Peyer's patch (tissue), 4 donors: ENCODE measurements at regions not wholly inside any gene's neighbourhood (a gene's known extent, or its start where the extent isn't known, plus 50 kb on each side); places are given as distances from the start of the nearest gene placed in this dataset.
A peak's percentile ranks its signal among the peaks of the same experiment; 100 is the strongest.
"Not testable (repeated sequence)": the region's sequence is repeated elsewhere in the genome, so short reads cannot be mapped to it uniquely, and the experiment has no call there.

Experiments used
- DNase-seq, 3 donors: peaks; one replicate each; pipeline ENCODE4 v3.0.0-alpha.2; 2017 to 2019
- H3K27ac ChIP-seq, 4 donors: fragments of 200-600 bp; sonication (generic); one replicate each; pipeline ENCODE4 v1.5.1; 2016 to 2019
- H3K27me3 ChIP-seq, 2 donors: fragments of 200-600 bp; sonication (generic); one replicate each; pipeline ENCODE4 v1.5.1; 2019
- H3K36me3 ChIP-seq, 3 donors: fragments of 200-600 bp; sonication (generic); one replicate each; pipeline ENCODE4 v1.5.1; 2016 to 2019
- H3K4me1 ChIP-seq, 4 donors: fragments of 200-600 bp; sonication (generic); one replicate each; pipeline ENCODE4 v1.5.1; 2016 to 2019
- H3K4me3 ChIP-seq, 4 donors: fragments of 200-600 bp; sonication (generic); 1 replicate in 3 of 4; 2 replicates in 1 of 4; pipeline ENCODE4 v1.5.1; 2016 to 2019; ENCODE audit warnings: mild to moderate bottlenecking in 1 of 4
- H3K9me3 ChIP-seq, 4 donors: fragments of 200-600 bp; sonication (generic); one replicate each; pipeline ENCODE4 v1.5.1; 2016 to 2019; ENCODE audit warnings: mild to moderate bottlenecking in 1 of 4
- POLR2A ChIP-seq, 2 donors: fragments of 450-650 bp; IDR thresholded peaks; one replicate each; pipeline ENCODE4 v1.5.1; 2017; ENCODE audit warnings: antibody characterized with exemption in 2 of 2, mild to moderate bottlenecking in 2 of 2, moderate library complexity in 2 of 2
- TF ChIP-seq, protein P1 (sequence below), 6 experiments: fragments of 450-650 bp in 4 of 6; fragments of 200-600 bp in 2 of 6; sonication (generic) in 1 of 6; IDR thresholded peaks; one replicate each; pipeline ENCODE4 v1.5.1; 2017 to 2019; ENCODE audit warnings: antibody characterized with exemption in 6 of 6, mild to moderate bottlenecking in 3 of 6, moderate library complexity in 1 of 6

DNA sequence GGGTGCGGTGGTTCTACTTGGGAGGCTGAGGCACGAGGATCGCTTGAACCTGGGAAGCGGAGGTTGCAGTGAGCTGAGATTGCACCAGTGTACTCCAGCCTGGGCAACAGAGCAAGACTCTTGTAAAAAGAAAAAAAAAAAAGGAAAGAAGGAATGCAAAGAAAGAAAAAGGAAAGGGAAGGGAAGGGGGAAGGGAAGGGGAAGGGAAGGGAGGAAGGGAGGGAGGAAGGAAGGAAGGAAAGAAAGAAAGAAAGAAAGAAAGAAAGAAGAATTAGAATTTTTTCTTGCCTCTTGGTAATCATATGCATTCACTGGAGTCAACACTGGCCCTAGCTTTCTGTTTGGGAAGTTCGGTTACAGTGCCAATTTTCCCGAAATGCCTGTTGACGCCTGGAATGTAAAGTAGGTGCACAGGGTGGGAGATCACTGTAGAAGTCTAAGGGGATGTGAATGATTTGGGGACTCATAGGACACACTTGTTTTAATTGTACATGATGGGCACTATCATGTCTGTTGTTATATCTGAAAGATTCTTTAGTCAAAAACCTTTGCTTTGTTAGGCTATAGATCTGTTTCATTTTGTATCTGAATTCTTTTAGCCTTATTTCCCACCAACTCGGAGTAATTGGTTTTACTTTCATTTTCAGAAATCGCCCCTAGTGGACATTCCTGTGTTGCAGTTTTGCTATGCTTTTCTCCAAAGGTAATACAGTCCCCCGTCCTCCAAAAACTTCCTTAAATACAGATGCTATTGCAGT, 59.8 kb upstream of the MORC3 start:
- peak overlapping the region; percentile 61 to 84 (median 72) for H3K27ac ChIP-seq
- peak in 2 of 3 donors; percentile 54 to 73 for DNase-seq
- H3K4me3 ChIP-seq, result peak overlapping the region; percentile 26 to 51 (median 38)
- H3K4me1 ChIP-seq, result peaks cover 0 to 9% (median 5%) of the 10 kb centered on the region in 4 donors
- no peak for TF ChIP-seq POLR2A (IDR thresholded peaks at IDR 0.05)
- TF ChIP-seq, protein P1, sequence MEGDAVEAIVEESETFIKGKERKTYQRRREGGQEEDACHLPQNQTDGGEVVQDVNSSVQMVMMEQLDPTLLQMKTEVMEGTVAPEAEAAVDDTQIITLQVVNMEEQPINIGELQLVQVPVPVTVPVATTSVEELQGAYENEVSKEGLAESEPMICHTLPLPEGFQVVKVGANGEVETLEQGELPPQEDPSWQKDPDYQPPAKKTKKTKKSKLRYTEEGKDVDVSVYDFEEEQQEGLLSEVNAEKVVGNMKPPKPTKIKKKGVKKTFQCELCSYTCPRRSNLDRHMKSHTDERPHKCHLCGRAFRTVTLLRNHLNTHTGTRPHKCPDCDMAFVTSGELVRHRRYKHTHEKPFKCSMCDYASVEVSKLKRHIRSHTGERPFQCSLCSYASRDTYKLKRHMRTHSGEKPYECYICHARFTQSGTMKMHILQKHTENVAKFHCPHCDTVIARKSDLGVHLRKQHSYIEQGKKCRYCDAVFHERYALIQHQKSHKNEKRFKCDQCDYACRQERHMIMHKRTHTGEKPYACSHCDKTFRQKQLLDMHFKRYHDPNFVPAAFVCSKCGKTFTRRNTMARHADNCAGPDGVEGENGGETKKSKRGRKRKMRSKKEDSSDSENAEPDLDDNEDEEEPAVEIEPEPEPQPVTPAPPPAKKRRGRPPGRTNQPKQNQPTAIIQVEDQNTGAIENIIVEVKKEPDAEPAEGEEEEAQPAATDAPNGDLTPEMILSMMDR (IDR thresholded peaks at IDR 0.05), result peak; percentile 78 to 99 (median 88)
- peaks cover 0 to 45% (median 0%) of the 10 kb centered on the region in 3 donors for H3K36me3 ChIP-seq
- no peaks in the 10 kb centered on the region for H3K27me3 ChIP-seq
- H3K9me3 ChIP-seq, result no peaks in the 10 kb centered on the region

DNA sequence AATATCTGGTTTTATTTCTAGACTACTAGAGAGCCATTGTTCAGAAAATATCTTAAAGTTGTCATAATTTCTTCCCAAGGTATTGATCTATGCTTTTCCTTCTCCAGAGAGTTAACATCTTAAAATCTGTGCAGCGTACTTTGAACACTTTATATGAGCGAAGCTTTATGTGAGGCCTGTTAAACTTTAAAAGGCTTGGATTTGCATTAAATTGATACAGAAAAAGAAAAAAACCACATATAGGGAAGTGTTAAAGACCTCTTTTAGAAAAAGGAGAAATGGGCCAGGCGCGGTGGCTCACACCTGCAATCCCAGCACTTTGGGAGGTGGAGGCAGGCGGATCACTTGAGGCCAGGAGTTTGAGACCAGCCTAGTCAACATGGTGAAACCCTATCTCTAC, 59.2 kb upstream of the MORC3 start:
- TF ChIP-seq POLR2A (IDR thresholded peaks at IDR 0.05), result no peak
- TF ChIP-seq, protein P1 (IDR thresholded peaks at IDR 0.05), result no peak
- H3K36me3 ChIP-seq, result peaks cover 0 to 47% (median 0%) of the 10 kb centered on the region in 3 donors
- H3K4me3 ChIP-seq, result peak overlapping the region in 2 of 4 donors; percentile 44 to 51
- no peaks in the 10 kb centered on the region for H3K27me3 ChIP-seq
- DNase-seq, result no peak
- H3K27ac ChIP-seq, result peak overlapping the region; percentile 61 to 84 (median 72)
- H3K4me1 ChIP-seq, result peaks cover 0 to 9% (median 5%) of the 10 kb centered on the region in 4 donors
- no peaks in the 10 kb centered on the region for H3K9me3 ChIP-seq

DNA sequence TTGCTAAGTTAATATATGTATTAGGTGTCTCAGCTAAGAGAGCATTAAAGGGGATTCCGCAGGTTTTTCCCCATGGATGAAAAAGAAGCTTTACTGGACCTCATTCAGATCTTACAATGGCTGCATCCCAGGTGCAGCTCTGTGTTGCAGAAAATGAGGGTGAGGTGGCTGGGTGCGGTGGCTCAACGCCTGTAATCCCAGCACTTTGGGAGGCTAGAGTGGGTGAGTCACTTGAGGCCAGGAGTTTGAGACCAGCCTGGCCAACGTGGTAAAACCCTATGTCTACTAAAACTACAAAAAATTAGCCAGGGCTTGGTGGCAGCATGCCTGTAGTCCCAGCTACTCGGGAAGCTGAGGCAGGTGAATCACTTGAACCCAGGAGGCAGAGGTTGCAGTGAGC, 58.5 kb upstream of the MORC3 start:
- no peak for DNase-seq
- TF ChIP-seq POLR2A (IDR thresholded peaks at IDR 0.05), result no peak
- TF ChIP-seq, protein P1 (IDR thresholded peaks at IDR 0.05), result no peak
- no peak overlapping the region for H3K27ac ChIP-seq
- H3K4me3 ChIP-seq, result no peak overlapping the region
- H3K9me3 ChIP-seq, result no peaks in the 10 kb centered on the region
- peaks cover 0 to 46% (median 0%) of the 10 kb centered on the region in 3 donors for H3K36me3 ChIP-seq
- H3K27me3 ChIP-seq, result no peaks in the 10 kb centered on the region
- H3K4me1 ChIP-seq, result peaks cover 0 to 9% (median 5%) of the 10 kb centered on the region in 4 donors

DNA sequence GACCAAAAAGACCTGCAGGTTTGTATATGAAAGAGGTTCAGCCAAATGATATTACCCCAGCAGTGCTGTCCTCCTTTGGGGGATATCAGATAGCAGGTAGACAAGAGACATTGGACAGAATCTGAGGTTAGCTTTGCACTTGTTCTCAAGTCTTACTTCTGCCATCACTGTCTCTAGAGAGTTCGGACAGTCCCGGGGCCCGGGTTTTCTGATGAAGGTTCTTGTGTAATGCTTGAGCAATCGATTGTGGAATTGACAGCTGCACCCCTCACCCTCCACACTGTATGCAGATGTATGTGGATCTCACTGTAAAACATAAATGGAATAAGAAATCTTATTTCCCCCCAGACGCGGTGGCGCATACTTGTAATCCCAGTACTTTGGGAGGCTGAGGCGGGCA, 56.2 kb upstream of the MORC3 start:
- Histone ChIP-seq H3K9me3 (peaks cover 0 to 10% (median 0%) of the 10 kb centered on the region in 4 donors), H3K4me1 (peaks cover 0 to 9% (median 5%) of the 10 kb centered on the region in 4 donors), H3K4me3 (no peak overlapping the region), H3K36me3 (peaks cover 0 to 41% (median 0%) of the 10 kb centered on the region in 3 donors), H3K27me3 (no peaks in the 10 kb centered on the region), H3K27ac (no peak overlapping the region)
- TF ChIP-seq, protein P1 (IDR thresholded peaks at IDR 0.05), result no peak
- no peak for TF ChIP-seq POLR2A (IDR thresholded peaks at IDR 0.05)
- DNase-seq, result peak in 1 of 3 donors; percentile 40

DNA sequence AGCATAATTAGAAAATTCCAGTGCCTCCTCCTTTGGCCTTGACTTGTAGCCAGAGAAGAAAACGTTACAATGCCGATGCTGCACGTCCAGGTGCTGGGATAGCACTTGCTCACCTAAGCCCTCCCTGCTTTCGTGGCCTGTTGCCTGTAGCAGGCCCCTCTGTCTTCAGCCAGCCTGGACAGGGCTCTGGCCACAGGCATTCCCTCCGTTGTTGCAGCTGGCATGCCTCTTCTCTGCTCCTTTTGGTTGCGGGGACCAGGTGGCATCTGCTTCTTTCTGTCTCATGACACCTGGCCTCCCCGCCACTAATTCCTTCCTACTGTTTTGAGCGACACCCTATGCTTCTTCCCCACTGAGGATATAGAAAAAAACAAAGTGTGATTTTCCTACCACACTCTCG, 54.6 kb upstream of the MORC3 start:
- peaks cover 0 to 41% (median 0%) of the 10 kb centered on the region in 3 donors for H3K36me3 ChIP-seq
- H3K4me1 ChIP-seq, result peaks cover 0 to 3% (median 0%) of the 10 kb centered on the region in 4 donors
- H3K4me3 ChIP-seq, result no peak overlapping the region
- DNase-seq, result no peak
- no peaks in the 10 kb centered on the region for H3K27me3 ChIP-seq
- H3K9me3 ChIP-seq, result peaks cover 0 to 10% (median 0%) of the 10 kb centered on the region in 4 donors
- no peak overlapping the region for H3K27ac ChIP-seq
- TF ChIP-seq, protein P1 (IDR thresholded peaks at IDR 0.05), result no peak
- TF ChIP-seq POLR2A (IDR thresholded peaks at IDR 0.05), result no peak

DNA sequence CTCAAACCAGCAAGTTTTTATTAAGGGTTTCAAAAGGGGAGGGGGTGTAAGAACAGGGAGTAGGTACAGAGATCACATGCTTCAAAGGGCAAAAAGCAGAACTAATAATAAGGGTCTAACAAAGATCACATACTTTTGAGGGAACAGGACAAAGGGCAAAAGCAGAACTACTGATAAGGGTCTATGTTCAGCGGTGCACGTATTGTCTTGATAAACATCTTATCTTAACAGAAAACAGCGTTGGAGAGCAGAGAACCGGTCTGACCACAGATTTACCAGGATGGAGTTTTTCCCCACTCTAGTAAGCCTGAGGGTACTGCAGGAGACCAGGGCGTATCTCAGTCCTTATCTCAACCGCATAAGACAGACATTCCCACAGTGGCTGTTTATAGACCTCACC, 52.2 kb upstream of the MORC3 start:
- H3K27me3 ChIP-seq, H3K4me1 ChIP-seq, DNase-seq, H3K4me3 ChIP-seq, H3K9me3 ChIP-seq, H3K27ac ChIP-seq: not testable (repeated sequence)
- H3K36me3 ChIP-seq, result peaks cover 0 to 35% (median 0%) of the 10 kb centered on the region in 3 donors

DNA sequence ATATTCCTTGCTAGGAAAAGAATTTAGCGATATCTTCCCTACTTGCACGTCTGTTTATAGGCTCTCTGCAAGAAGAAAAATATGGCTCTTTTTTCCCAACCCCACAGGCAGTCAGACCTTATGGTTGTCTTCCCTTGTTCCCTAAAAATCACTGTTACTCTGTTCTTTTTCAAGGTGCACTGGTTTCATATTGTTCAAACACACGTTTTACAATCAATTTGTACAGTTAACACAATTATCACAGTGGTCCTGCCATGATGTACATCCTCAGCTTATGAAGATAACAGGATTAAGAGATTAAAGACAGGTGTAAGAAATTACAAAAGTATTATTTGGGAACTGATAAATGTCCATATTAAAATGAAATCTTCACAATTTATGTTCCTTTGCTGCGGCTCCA, 51.7 kb upstream of the MORC3 start:
- H3K27ac ChIP-seq, DNase-seq, H3K9me3 ChIP-seq, H3K4me3 ChIP-seq, H3K27me3 ChIP-seq, H3K4me1 ChIP-seq: not testable (repeated sequence)
- H3K36me3 ChIP-seq, result peaks cover 0 to 38% (median 0%) of the 10 kb centered on the region in 3 donors
